Naive thymus-derived CD8-positive, alpha-beta T cell (primary cell): ENCODE measurements at regions not wholly inside any gene's neighbourhood (a gene's known extent, or its start where the extent isn't known, plus 50 kb on each side); places are given as distances from the start of the nearest gene placed in this dataset.
A peak's percentile ranks its signal among the peaks of the same experiment; 100 is the strongest.

Experiments
- ATAC-seq, 2 donors: fragments of 150-1000 bp; cut with Tn5 transposase in 1 of 2; sonication (Bioruptor Pico), chemical (Tn5 transposase) in 1 of 2; 1 replicate in 1 of 2; 2 replicates in 1 of 2; pipeline ENCODE4 v1.10.0; 2021; ENCODE audit warnings: mild to moderate bottlenecking in 2 of 2, moderate library complexity in 2 of 2
- POLR2A ChIA-PET: fragments of 350-600 bp; sonication (Branson Sonifier 250); formaldehyde crosslinking; loops from one replicate; lab custom pipeline; 2021; ENCODE audit warnings: antibody characterized with exemption; lab: Charles Lee
- DNase-seq, 10 donors: peaks; one replicate each; pipeline versions ENCODE4 v3.0.0 to v3.0.0-alpha.2; 2020 to 2022
- H3K27ac Mint-ChIP-seq, 10 donors: one replicate each; pipeline ENCODE4 v1.8.0; 2020 to 2022; ENCODE audit warnings: mild to moderate bottlenecking in 10 of 10, mixed read lengths in 10 of 10, moderate library complexity in 4 of 10, inconsistent platforms in 1 of 10
- H3K27me3 Mint-ChIP-seq, 5 donors: one replicate each; pipeline ENCODE4 v1.8.0; 2021 to 2022; ENCODE audit warnings: mixed read lengths in 5 of 5
- H3K36me3 Mint-ChIP-seq, 3 donors: one replicate each; pipeline ENCODE4 v1.8.0; 2020 to 2022; ENCODE audit warnings: mixed read lengths in 3 of 3, mild to moderate bottlenecking in 2 of 3, inconsistent platforms in 1 of 3
- H3K4me1 Mint-ChIP-seq, 4 donors: one replicate each; pipeline ENCODE4 v1.8.0; 2021 to 2022; ENCODE audit warnings: mixed read lengths in 4 of 4
- H3K4me3 Mint-ChIP-seq, 10 donors: one replicate each; pipeline ENCODE4 v1.8.0; 2020 to 2022; ENCODE audit warnings: mild to moderate bottlenecking in 10 of 10, mixed read lengths in 10 of 10, moderate library complexity in 6 of 10, inconsistent platforms in 1 of 10
- H3K9me3 Mint-ChIP-seq, 9 donors: one replicate each; pipeline ENCODE4 v1.8.0; 2020 to 2022; ENCODE audit warnings: mixed read lengths in 9 of 9, mild to moderate bottlenecking in 3 of 9, inconsistent platforms in 1 of 9, moderate library complexity in 1 of 9

- Mint-ChIP-seq H3K27ac (no peak overlapping the region), H3K4me1 (peaks cover 0 to 2% (median 0%) of the 10 kb centered on the region in 4 donors), H3K27me3 (peaks cover 3 to 23% (median 10%) of the 10 kb centered on the region in 5 donors), H3K36me3 (no peaks in the 10 kb centered on the region), H3K9me3 (no peaks in the 10 kb centered on the region), H3K4me3 (no peak overlapping the region)
- POLR2A ChIA-PET: no interaction called here
- DNase-seq (no peak), ATAC-seq (no peak)
These were observed 144.1 kb downstream of the MRPL14 start for GRCh38 chr6:43983191-43983590.

- H3K27me3 Mint-ChIP-seq: peaks cover 3 to 24% (median 16%) of the 10 kb centered on the region in 5 donors
- no peak for DNase-seq
- peaks cover 0 to 2% (median 0%) of the 10 kb centered on the region in 4 donors for H3K4me1 Mint-ChIP-seq
- H3K9me3 Mint-ChIP-seq: no peaks in the 10 kb centered on the region
- H3K36me3 Mint-ChIP-seq: no peaks in the 10 kb centered on the region
- no peak overlapping the region for H3K27ac Mint-ChIP-seq
- H3K4me3 Mint-ChIP-seq: no peak overlapping the region
- no peak for ATAC-seq
- POLR2A ChIA-PET: no interaction called here
These were observed 145.1 kb downstream of the MRPL14 start for GRCh38 chr6:43982084-43982625.

DNA sequence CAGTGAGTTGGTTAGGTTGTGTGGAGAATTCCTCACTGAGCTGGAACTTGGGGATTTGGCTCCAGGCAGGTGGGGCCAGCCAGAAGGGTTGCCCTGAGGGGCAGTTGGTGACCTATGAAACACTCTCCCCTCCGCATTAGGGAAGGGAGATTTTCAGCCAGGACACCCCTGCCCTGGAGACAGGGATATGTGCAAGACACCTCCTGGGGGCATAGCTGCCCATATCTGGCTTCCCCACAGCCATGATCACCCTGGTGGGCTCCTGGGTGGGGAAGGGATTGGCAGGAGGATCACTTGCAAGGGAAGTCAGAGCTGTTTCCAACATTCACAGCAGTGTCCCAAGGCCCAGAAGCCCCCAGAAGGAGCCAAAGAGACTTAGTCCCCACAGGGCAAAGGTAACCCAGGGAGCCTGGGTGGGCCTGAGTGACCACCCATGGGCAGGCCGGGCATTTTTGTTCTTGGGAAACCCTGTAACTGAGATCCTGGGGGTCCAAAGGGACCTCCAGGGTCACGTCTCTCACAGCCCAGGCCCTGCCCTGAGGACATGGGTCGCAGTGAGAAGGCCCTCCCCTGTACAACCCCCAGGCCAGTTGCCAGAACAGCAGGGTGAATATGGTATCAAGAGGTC lies 145.8 kb downstream of the MRPL14 start:
- no peak overlapping the region for H3K4me3 Mint-ChIP-seq
- ATAC-seq (no peak), DNase-seq (peak in 1 of 10 donors; percentile 3)
- H3K27me3 Mint-ChIP-seq: peaks cover 3 to 24% (median 16%) of the 10 kb centered on the region in 5 donors
- H3K4me1 Mint-ChIP-seq: peaks cover 0 to 2% (median 0%) of the 10 kb centered on the region in 4 donors
- peaks cover 0 to 6% (median 0%) of the 10 kb centered on the region in 9 donors for H3K9me3 Mint-ChIP-seq
- H3K27ac Mint-ChIP-seq: no peak overlapping the region
- peaks cover 0 to 3% (median 0%) of the 10 kb centered on the region in 3 donors for H3K36me3 Mint-ChIP-seq
- POLR2A ChIA-PET: no interaction called here

GRCh38 chr6:43980004-43980795 lies 147.1 kb downstream of the MRPL14 start:
- peaks cover 0 to 10% (median 0%) of the 10 kb centered on the region in 3 donors for H3K36me3 Mint-ChIP-seq
- peaks cover 3 to 18% (median 15%) of the 10 kb centered on the region in 5 donors for H3K27me3 Mint-ChIP-seq
- POLR2A ChIA-PET: no interaction called here
- ATAC-seq (no peak), DNase-seq (peak in 1 of 10 donors; percentile 10)
- no peak overlapping the region for H3K4me3 Mint-ChIP-seq
- H3K9me3 Mint-ChIP-seq: peaks cover 0 to 14% (median 1%) of the 10 kb centered on the region in 9 donors
- H3K4me1 Mint-ChIP-seq: peaks cover 0 to 2% (median 0%) of the 10 kb centered on the region in 4 donors
- peak overlapping the region in 1 of 10 donors; percentile 9 for H3K27ac Mint-ChIP-seq

DNA sequence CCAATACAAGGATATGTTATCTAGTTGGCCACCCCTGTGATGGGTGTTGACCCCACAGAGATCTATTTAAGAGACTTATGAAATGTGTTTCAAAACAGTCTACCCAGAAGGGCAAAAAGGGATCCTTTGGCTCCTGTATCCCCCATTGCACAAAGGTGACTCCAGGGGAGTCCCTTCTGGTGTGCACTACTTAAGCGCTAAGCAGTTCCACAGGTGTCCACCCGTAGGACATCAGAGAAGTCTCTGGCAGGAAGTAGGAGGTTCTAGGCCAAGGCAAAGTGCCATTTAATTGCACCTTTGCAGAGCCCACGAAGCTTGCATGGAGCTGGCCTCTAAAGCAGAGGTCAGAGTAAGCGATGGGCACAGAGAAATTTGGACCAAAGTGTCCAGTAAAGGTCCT lies 147.7 kb downstream of the MRPL14 start:
- H3K4me3 Mint-ChIP-seq: no peak overlapping the region
- H3K36me3 Mint-ChIP-seq: peaks cover 0 to 10% (median 0%) of the 10 kb centered on the region in 3 donors
- H3K9me3 Mint-ChIP-seq: peaks cover 0 to 14% (median 1%) of the 10 kb centered on the region in 9 donors
- H3K27ac Mint-ChIP-seq: no peak overlapping the region
- ATAC-seq (no peak), DNase-seq (peak in 1 of 10 donors; percentile 5)
- H3K4me1 Mint-ChIP-seq: peaks cover 0 to 2% (median 0%) of the 10 kb centered on the region in 4 donors
- POLR2A ChIA-PET: no interaction called here
- H3K27me3 Mint-ChIP-seq: peaks cover 3 to 18% (median 15%) of the 10 kb centered on the region in 5 donors

GRCh38 chr6:43978473-43979346 lies 148.5 kb downstream of the MRPL14 start:
- Mint-ChIP-seq H3K4me3 (no peak overlapping the region), H3K27ac (no peak overlapping the region), H3K4me1 (peaks cover 0 to 2% (median 0%) of the 10 kb centered on the region in 4 donors), H3K9me3 (peaks cover 0 to 14% (median 1%) of the 10 kb centered on the region in 9 donors), H3K27me3 (peaks cover 3 to 18% (median 15%) of the 10 kb centered on the region in 5 donors), H3K36me3 (peaks cover 0 to 10% (median 0%) of the 10 kb centered on the region in 3 donors)
- DNase-seq: peak in 1 of 10 donors; percentile 13
- POLR2A ChIA-PET: interaction anchor here (0.6 kb wide), 1 partner anchor 61 kb away, joined by 3 read pairs; no protein-coding TSS in a partner anchor
- no peak for ATAC-seq

DNA sequence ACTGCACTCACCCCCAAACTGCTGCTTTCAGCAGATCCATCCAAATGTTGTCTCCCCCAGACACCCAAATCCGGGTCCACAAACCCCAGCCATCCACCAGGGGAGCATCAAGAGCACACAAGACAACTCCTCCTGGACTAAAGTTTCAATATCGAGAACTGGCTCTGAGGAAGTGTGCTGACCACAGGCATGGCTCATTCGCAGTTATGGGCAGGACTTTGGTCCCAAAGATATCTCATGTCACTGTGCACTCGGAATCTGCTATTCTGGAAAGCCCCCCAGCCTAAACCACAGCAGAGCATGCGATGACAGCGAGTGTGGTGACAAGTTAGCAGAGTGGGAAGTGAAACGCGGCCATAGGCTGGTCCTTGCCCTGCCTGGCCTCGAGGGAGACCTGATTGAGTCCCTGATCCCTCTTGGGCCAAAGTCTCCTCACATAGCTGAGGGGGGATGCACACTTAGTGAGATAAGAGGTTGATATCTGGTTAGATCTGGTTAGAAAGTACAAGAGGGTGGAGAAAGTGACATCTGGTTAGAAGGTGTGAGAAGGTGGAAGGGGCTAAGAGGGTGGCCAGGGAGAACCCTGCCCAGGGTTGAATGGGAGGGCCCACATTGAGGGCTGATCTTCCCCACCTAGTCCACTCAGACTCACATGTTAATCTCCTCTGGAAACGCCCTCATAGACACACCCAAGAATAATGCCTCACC lies 149.7 kb downstream of the MRPL14 start:
- POLR2A ChIA-PET: no interaction called here
- Mint-ChIP-seq H3K27me3 (peaks cover 3 to 18% (median 15%) of the 10 kb centered on the region in 5 donors), H3K27ac (peak overlapping the region in 1 of 10 donors; percentile 73), H3K9me3 (peaks cover 0 to 14% (median 1%) of the 10 kb centered on the region in 9 donors), H3K4me3 (no peak overlapping the region), H3K4me1 (peaks cover 0 to 2% (median 0%) of the 10 kb centered on the region in 4 donors), H3K36me3 (peaks cover 0 to 10% (median 0%) of the 10 kb centered on the region in 3 donors)
- DNase-seq: no peak
- ATAC-seq: no peak

DNA sequence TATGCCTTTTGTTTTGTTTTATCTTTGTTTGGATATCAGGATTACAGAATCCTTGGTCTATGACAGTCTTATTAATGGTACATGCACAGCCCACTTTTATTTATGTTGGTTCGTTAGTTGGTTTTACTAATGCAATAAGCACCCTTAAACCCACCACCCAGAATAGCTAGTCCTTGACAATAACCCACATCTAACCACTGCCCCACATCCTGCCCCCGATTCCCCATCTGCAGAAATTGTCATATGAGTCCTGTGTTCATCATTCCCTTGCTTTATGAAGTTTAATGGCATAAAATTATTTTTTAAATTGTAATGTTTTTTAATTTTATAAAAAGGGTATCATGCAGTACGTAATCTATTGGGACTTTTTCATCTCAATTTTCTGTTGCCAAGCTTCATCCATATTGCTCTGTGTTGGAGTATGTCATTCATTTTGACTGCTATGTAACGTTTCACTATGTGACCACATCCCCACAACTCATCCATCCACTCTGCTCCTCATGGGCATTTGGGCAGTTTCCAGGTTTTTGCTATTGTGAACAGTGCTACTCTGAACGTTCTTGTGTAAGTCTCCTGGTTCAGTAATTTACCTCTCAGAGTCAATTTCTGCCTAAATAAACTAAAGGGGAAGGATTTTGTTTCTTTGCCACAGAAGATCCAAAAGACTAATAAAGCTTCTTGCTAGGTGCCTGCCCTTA lies 150.4 kb downstream of the MRPL14 start:
- no peak overlapping the region for H3K4me3 Mint-ChIP-seq
- no peak for DNase-seq
- peak overlapping the region in 1 of 10 donors; percentile 73 for H3K27ac Mint-ChIP-seq
- POLR2A ChIA-PET: no interaction called here
- H3K9me3 Mint-ChIP-seq: peaks cover 0 to 14% (median 1%) of the 10 kb centered on the region in 9 donors
- no peaks in the 10 kb centered on the region for H3K4me1 Mint-ChIP-seq
- no peak for ATAC-seq
- peaks cover 0 to 10% (median 0%) of the 10 kb centered on the region in 3 donors for H3K36me3 Mint-ChIP-seq
- H3K27me3 Mint-ChIP-seq: peaks cover 3 to 18% (median 15%) of the 10 kb centered on the region in 5 donors

DNA sequence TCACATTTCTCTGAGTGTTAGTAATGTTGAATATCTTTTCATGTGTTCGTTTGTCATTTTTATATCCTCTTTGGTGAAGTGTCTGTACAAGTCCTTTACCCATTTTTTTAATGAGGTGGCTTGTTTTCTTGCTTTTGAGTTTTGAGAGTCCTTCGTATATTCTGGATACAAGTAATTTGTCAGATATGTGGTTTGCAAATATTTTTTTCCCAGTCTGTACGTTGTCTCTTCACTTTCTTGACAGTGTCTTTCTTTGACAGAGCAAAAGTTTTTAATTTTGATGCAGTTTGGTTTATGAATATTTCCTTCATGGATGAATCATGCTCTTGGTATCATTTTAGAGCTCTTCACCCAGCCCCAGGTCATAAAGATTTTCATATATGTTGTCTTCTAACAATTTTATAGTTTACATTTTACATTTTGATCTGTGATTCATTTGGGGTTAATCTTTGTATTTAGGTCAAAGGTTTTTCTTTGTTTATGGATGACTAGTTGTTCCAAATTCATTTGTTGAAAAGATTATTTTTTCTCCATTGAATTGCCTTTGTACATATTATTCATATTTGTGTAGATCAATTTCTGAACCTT lies 152.5 kb downstream of the MRPL14 start:
- H3K27ac Mint-ChIP-seq: no peak overlapping the region
- H3K36me3 Mint-ChIP-seq: peaks cover 0 to 10% (median 0%) of the 10 kb centered on the region in 3 donors
- POLR2A ChIA-PET: no interaction called here
- peaks cover 3 to 18% (median 14%) of the 10 kb centered on the region in 5 donors for H3K27me3 Mint-ChIP-seq
- ATAC-seq: no peak
- no peaks in the 10 kb centered on the region for H3K4me1 Mint-ChIP-seq
- DNase-seq: no peak
- peaks cover 0 to 14% (median 1%) of the 10 kb centered on the region in 9 donors for H3K9me3 Mint-ChIP-seq
- no peak overlapping the region for H3K4me3 Mint-ChIP-seq

GRCh38 chr6:43973357-43973756 lies 153.9 kb downstream of the MRPL14 start:
- H3K4me1 Mint-ChIP-seq: no peaks in the 10 kb centered on the region
- no peak overlapping the region for H3K4me3 Mint-ChIP-seq
- peaks cover 0 to 14% (median 1%) of the 10 kb centered on the region in 9 donors for H3K9me3 Mint-ChIP-seq
- H3K27me3 Mint-ChIP-seq: peaks cover under 1 to 13% (median 5%) of the 10 kb centered on the region in 5 donors
- POLR2A ChIA-PET: no interaction called here
- DNase-seq (no peak), ATAC-seq (no peak)
- H3K27ac Mint-ChIP-seq: no peak overlapping the region
- H3K36me3 Mint-ChIP-seq: peaks cover 0 to 10% (median 0%) of the 10 kb centered on the region in 3 donors

- Mint-ChIP-seq H3K4me1 (no peaks in the 10 kb centered on the region), H3K27me3 (peaks cover 0 to 12% (median 1%) of the 10 kb centered on the region in 5 donors), H3K4me3 (no peak overlapping the region), H3K27ac (peak overlapping the region in 1 of 10 donors; percentile 29), H3K9me3 (peaks cover 0 to 14% (median 1%) of the 10 kb centered on the region in 9 donors), H3K36me3 (peaks cover 0 to 10% (median 0%) of the 10 kb centered on the region in 3 donors)
- POLR2A ChIA-PET: interaction anchor here (0.6 kb wide), 1 partner anchor 54 kb away, joined by 5 read pairs; no protein-coding TSS in a partner anchor
- DNase-seq: no peak
- ATAC-seq: no peak
These were observed 154.3 kb downstream of the MRPL14 start for GRCh38 chr6:43972913-43973300.
